SK-N-SH (cell line): ENCODE measurements at regions not wholly inside any gene's neighbourhood (a gene's known extent, or its start where the extent isn't known, plus 50 kb on each side); places are given as distances from the start of the nearest gene placed in this dataset.

Experiments
- CTCF ChIA-PET: fragments of 300-600, 350-600 bp; formaldehyde crosslinking; extraction: SDS; loops from one replicate; lab custom pipeline; 2021; lab: Yijun Ruan, JAX
- POLR2A ChIA-PET: fragments of 350-600 bp; sonication (Branson Sonifier 250); formaldehyde crosslinking; extraction: SDS; loops from one replicate; lab custom pipeline; 2020; ENCODE audit warnings: antibody characterized with exemption, inconsistent platforms; lab: Yijun Ruan, JAX
- DNase-seq: peaks from one replicate; pipeline ENCODE4 v3.0.0; 2012
- H2AFZ ChIP-seq: fragments of 200-600 bp; sonication (generic); 2 replicates; pipeline ENCODE4 v1.8.1; 2016; ENCODE audit warnings: antibody characterized with exemption, mild to moderate bottlenecking, low read depth
- H3F3A ChIP-seq: fragments of 200-600 bp; sonication (generic); replicated peaks from 2 replicates; pipeline ENCODE3; 2016; ENCODE audit warnings: antibody characterized with exemption, mild to moderate bottlenecking; ENCODE audit not compliant: insufficient read depth
- H3K27ac ChIP-seq, 2 experiments: fragments of 200-500 bp in 1 of 2; fragments of 200-600 bp in 1 of 2; sonication (Bioruptor generic) in 1 of 2; sonication (generic), shearing (Covaris generic) in 1 of 2; 2 replicates each; pipeline versions ENCODE4 v1.5.1 to v1.6.1; 2014 to 2016; ENCODE audit warnings: low read depth in 2 of 2, inconsistent platforms in 1 of 2, low read length in 1 of 2, mild to moderate bottlenecking in 1 of 2, mixed read lengths in 1 of 2
- H3K27me3 ChIP-seq: fragments of 200-600 bp; sonication (generic), shearing (Covaris generic); 2 replicates; pipeline ENCODE4 v1.6.1; 2016; ENCODE audit warnings: mixed run types; ENCODE audit not compliant: insufficient read depth
- H3K36me3 ChIP-seq, 2 experiments: fragments of 200-500 bp in 1 of 2; fragments of 200-600 bp in 1 of 2; sonication (Bioruptor generic) in 1 of 2; sonication (generic) in 1 of 2; replicated peaks in 1 of 2; 2 replicates each; pipeline versions ENCODE3 to v1.5.1; 2014 to 2016; ENCODE audit warnings: low read length in 1 of 2, mild to moderate bottlenecking in 1 of 2; ENCODE audit not compliant: insufficient read depth in 2 of 2, control insufficient read depth in 1 of 2
- H3K4me1 ChIP-seq, 2 experiments: fragments of 200-500 bp in 1 of 2; fragments of 200-600 bp in 1 of 2; sonication (Bioruptor generic) in 1 of 2; sonication (generic), shearing (Covaris generic) in 1 of 2; 2 replicates each; pipeline versions ENCODE4 v1.5.1 to v1.6.1; 2014 to 2016; ENCODE audit warnings: low read depth in 1 of 2, low read length in 1 of 2, mixed run types in 1 of 2; ENCODE audit not compliant: insufficient read depth in 2 of 2, control insufficient read depth in 1 of 2
- H3K4me2 ChIP-seq: fragments of 200-600 bp; sonication (generic), shearing (Covaris generic); 2 replicates; pipeline ENCODE4 v1.6.1; 2017; ENCODE audit warnings: mixed run types
- H3K4me3 ChIP-seq, 2 experiments: fragments of 200-500 bp in 1 of 2; fragments of 200-600 bp in 1 of 2; sonication (Bioruptor generic) in 1 of 2; sonication (generic), shearing (Covaris generic) in 1 of 2; 2 replicates each; pipeline versions ENCODE4 v1.5.1 to v1.8.1; 2014 to 2016; ENCODE audit warnings: low read depth in 2 of 2, inconsistent platforms in 1 of 2, low read length in 1 of 2, mild to moderate bottlenecking in 1 of 2, mixed read lengths in 1 of 2, moderate library complexity in 1 of 2
- H3K79me2 ChIP-seq: fragments of 200-600 bp; sonication (generic); 2 replicates; pipeline ENCODE4 v1.8.1; 2017; ENCODE audit warnings: mild to moderate bottlenecking; ENCODE audit not compliant: insufficient read depth
- H3K9ac ChIP-seq: fragments of 200-600 bp; sonication (generic); 2 replicates; pipeline ENCODE4 v1.6.1; 2017; ENCODE audit warnings: mixed run types
- H3K9me2 ChIP-seq: fragments of 200-600 bp; sonication (generic); 2 replicates; pipeline ENCODE4 v1.6.1; 2017; ENCODE audit warnings: mixed run types
- H3K9me3 ChIP-seq: fragments of 200-600 bp; sonication (generic); 2 replicates; pipeline ENCODE4 v1.6.1; 2017; ENCODE audit warnings: mixed run types, mild to moderate bottlenecking, moderate library complexity
- H4K20me1 ChIP-seq: fragments of 200-600 bp; sonication (generic); 2 replicates; pipeline ENCODE4 v1.6.1; 2017; ENCODE audit warnings: mild to moderate bottlenecking, mixed run types; ENCODE audit not compliant: insufficient read depth
- ELF1 ChIP-seq: IDR thresholded peaks from 2 replicates; pipeline ENCODE4 v1.4.0; 2012
- EP300 ChIP-seq, 2 experiments: IDR thresholded peaks; 2 replicates each; pipeline versions ENCODE4 v1.4.0 to v1.6.1; 2012; ENCODE audit warnings: borderline replicate concordance in 1 of 2, low read depth in 1 of 2, low read length in 1 of 2
- NFIC ChIP-seq: IDR thresholded peaks from 2 replicates; pipeline ENCODE4 v1.4.0; 2012; ENCODE audit warnings: borderline replicate concordance
- NRF1 ChIP-seq: IDR thresholded peaks from 2 replicates; pipeline ENCODE4 v1.6.1; 2012; ENCODE audit warnings: low read depth, mild to moderate bottlenecking, low read length
- POLR2AphosphoS5 ChIP-seq: IDR thresholded peaks from 2 replicates; pipeline ENCODE4 v1.6.1; 2012; ENCODE audit warnings: low read depth, low read length
- RAD21 ChIP-seq: IDR thresholded peaks from 2 replicates; pipeline ENCODE4 v1.6.1; 2012; ENCODE audit warnings: mild to moderate bottlenecking, low read length
- RCOR1 ChIP-seq: fragments of 150-350 bp; IDR thresholded peaks from 2 replicates; pipeline ENCODE4 v1.6.1; 2017; ENCODE audit warnings: antibody characterized with exemption, low read length
- RFX5 ChIP-seq: IDR thresholded peaks from 2 replicates; pipeline ENCODE4 v1.6.1; 2012; ENCODE audit warnings: mild to moderate bottlenecking, improper control_type of control experiment, low read length
- SIN3A ChIP-seq: IDR thresholded peaks from 2 replicates; pipeline ENCODE4 v1.6.1; 2012; ENCODE audit warnings: low read depth, mild to moderate bottlenecking, low read length, moderate library complexity, borderline replicate concordance
- SMC3 ChIP-seq: IDR thresholded peaks from 2 replicates; pipeline ENCODE4 v1.6.1; 2012; ENCODE audit warnings: low read depth, low read length, improper control_type of control experiment
- TAF1 ChIP-seq: IDR thresholded peaks from 2 replicates; pipeline ENCODE4 v1.6.1; 2012; ENCODE audit warnings: low read depth, mild to moderate bottlenecking, low read length, moderate library complexity, borderline replicate concordance
- TEAD4 ChIP-seq: IDR thresholded peaks from 2 replicates; pipeline ENCODE4 v1.4.0; 2012; ENCODE audit warnings: mild to moderate bottlenecking, borderline replicate concordance; ENCODE audit not compliant: insufficient read depth
- USF1 ChIP-seq: IDR thresholded peaks from 2 replicates; pipeline ENCODE4 v1.4.0; 2012; ENCODE audit warnings: low read depth, borderline replicate concordance
- WGBS: methylation state at CpG from one replicate; pipeline ENCODE4 v1.1.6; 2017; ENCODE audit warnings: low lambda C conversion rate; 5-methylcytosine and 5-hydroxymethylcytosine counted together
- TF ChIP-seq, protein P1 (sequence below): IDR thresholded peaks from 2 replicates; pipeline ENCODE4 v1.4.0; 2012; ENCODE audit warnings: low read depth, borderline replicate concordance
- TF ChIP-seq, protein P2 (sequence below): fragments of 200-600 bp; sonication (generic); IDR thresholded peaks from 2 replicates; pipeline ENCODE4 v1.6.1; 2017; ENCODE audit warnings: antibody characterized with exemption, mild to moderate bottlenecking, moderate library complexity
- TF ChIP-seq, protein P3 (sequence below): IDR thresholded peaks from 2 replicates; pipeline ENCODE4; 2012
- TF ChIP-seq, protein P4 (sequence below): IDR thresholded peaks from 2 replicates; pipeline ENCODE4 v1.6.1; 2012; ENCODE audit warnings: mild to moderate bottlenecking, low read depth, low read length, moderate library complexity

DNA sequence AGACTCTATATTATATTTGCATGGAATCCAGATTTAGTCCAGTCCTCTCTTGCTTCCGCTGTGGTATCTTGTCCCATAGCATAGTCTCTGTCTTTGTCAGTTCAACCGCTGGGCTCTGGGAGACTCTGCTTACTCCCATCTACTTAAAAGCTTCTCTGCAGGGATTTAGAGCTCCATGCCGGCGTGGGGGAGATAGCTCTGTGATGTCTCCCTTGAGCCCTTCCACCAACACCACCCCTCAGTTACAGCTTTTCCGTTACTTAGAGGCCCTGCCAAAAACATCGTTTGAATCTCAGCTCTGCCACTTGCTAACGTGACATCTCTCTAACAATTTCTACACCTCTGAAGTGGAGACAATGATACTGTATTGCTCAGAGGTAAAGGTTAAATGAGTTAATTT is 306.1 kb upstream of the ZNF608 start:
- DNase-seq, result no peak

More for the DNA sequence above, 306.1 kb upstream of the ZNF608 start:
- ChIA-PET CTCF (no interaction called here), POLR2A (no interaction called here)
- Histone ChIP-seq H3K36me3 (no peaks in the 10 kb centered on the region), H3K9me3 (no peaks in the 10 kb centered on the region), H3F3A (no peaks in the 10 kb centered on the region), H3K4me2 (no peak overlapping the region), H3K9me2 (no peaks in the 10 kb centered on the region), H2AFZ (no peak overlapping the region), H4K20me1 (no peaks in the 10 kb centered on the region), H3K9ac (no peak overlapping the region), H3K27me3 (no peaks in the 10 kb centered on the region), H3K4me3 (no peak overlapping the region), H3K27ac (no peak overlapping the region), H3K79me2 (no peaks in the 10 kb centered on the region), H3K4me1 (no peaks in the 10 kb centered on the region; a peak in 1 of 4 replicates)
- TF ChIP-seq SMC3 (no peak), TEAD4 (no peak), ELF1 (no peak), RAD21 (no peak), EP300 (IDR thresholded peaks at IDR 0.05; ENCODE audit: borderline replicate concordance in 1 of 2, low read depth in 1 of 2, low read length in 1 of 2) (no peak), RCOR1 (no peak), TAF1 (no peak), POLR2AphosphoS5 (no peak), USF1 (no peak), NRF1 (no peak), SIN3A (no peak), NFIC (no peak), RFX5 (no peak)
- TF ChIP-seq, protein P1, sequence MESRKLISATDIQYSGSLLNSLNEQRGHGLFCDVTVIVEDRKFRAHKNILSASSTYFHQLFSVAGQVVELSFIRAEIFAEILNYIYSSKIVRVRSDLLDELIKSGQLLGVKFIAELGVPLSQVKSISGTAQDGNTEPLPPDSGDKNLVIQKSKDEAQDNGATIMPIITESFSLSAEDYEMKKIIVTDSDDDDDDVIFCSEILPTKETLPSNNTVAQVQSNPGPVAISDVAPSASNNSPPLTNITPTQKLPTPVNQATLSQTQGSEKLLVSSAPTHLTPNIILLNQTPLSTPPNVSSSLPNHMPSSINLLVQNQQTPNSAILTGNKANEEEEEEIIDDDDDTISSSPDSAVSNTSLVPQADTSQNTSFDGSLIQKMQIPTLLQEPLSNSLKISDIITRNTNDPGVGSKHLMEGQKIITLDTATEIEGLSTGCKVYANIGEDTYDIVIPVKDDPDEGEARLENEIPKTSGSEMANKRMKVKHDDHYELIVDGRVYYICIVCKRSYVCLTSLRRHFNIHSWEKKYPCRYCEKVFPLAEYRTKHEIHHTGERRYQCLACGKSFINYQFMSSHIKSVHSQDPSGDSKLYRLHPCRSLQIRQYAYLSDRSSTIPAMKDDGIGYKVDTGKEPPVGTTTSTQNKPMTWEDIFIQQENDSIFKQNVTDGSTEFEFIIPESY, result no peak
- TF ChIP-seq, protein P2, sequence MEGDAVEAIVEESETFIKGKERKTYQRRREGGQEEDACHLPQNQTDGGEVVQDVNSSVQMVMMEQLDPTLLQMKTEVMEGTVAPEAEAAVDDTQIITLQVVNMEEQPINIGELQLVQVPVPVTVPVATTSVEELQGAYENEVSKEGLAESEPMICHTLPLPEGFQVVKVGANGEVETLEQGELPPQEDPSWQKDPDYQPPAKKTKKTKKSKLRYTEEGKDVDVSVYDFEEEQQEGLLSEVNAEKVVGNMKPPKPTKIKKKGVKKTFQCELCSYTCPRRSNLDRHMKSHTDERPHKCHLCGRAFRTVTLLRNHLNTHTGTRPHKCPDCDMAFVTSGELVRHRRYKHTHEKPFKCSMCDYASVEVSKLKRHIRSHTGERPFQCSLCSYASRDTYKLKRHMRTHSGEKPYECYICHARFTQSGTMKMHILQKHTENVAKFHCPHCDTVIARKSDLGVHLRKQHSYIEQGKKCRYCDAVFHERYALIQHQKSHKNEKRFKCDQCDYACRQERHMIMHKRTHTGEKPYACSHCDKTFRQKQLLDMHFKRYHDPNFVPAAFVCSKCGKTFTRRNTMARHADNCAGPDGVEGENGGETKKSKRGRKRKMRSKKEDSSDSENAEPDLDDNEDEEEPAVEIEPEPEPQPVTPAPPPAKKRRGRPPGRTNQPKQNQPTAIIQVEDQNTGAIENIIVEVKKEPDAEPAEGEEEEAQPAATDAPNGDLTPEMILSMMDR, result no peak
- TF ChIP-seq, protein P3, sequence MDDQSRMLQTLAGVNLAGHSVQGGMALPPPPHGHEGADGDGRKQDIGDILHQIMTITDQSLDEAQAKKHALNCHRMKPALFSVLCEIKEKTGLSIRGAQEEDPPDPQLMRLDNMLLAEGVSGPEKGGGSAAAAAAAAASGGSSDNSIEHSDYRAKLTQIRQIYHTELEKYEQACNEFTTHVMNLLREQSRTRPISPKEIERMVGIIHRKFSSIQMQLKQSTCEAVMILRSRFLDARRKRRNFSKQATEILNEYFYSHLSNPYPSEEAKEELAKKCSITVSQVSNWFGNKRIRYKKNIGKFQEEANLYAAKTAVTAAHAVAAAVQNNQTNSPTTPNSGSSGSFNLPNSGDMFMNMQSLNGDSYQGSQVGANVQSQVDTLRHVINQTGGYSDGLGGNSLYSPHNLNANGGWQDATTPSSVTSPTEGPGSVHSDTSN, result no peak
- TF ChIP-seq, protein P4, sequence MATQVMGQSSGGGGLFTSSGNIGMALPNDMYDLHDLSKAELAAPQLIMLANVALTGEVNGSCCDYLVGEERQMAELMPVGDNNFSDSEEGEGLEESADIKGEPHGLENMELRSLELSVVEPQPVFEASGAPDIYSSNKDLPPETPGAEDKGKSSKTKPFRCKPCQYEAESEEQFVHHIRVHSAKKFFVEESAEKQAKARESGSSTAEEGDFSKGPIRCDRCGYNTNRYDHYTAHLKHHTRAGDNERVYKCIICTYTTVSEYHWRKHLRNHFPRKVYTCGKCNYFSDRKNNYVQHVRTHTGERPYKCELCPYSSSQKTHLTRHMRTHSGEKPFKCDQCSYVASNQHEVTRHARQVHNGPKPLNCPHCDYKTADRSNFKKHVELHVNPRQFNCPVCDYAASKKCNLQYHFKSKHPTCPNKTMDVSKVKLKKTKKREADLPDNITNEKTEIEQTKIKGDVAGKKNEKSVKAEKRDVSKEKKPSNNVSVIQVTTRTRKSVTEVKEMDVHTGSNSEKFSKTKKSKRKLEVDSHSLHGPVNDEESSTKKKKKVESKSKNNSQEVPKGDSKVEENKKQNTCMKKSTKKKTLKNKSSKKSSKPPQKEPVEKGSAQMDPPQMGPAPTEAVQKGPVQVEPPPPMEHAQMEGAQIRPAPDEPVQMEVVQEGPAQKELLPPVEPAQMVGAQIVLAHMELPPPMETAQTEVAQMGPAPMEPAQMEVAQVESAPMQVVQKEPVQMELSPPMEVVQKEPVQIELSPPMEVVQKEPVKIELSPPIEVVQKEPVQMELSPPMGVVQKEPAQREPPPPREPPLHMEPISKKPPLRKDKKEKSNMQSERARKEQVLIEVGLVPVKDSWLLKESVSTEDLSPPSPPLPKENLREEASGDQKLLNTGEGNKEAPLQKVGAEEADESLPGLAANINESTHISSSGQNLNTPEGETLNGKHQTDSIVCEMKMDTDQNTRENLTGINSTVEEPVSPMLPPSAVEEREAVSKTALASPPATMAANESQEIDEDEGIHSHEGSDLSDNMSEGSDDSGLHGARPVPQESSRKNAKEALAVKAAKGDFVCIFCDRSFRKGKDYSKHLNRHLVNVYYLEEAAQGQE, result no peak
- 93% methylated on average over 7 of the region's 7 CpGs for WGBS
